Mesenchymal stem cell (in vitro differentiated cells and primary cell): ENCODE measurements at regions not wholly inside any gene's neighbourhood (a gene's known extent, or its start where the extent isn't known, plus 50 kb on each side); places are given as distances from the start of the nearest gene placed in this dataset.

Experiments
- DNase-seq: peaks from one replicate; pipeline ENCODE4 v3.0.0-alpha.2; 2013
- H2AFZ ChIP-seq: one replicate; pipeline ENCODE4 v1.6.1; 2013; ENCODE audit warnings: low read depth, mild to moderate bottlenecking, control low read depth, inconsistent platforms, low read length, moderate library complexity
- H2AK5ac ChIP-seq: 2 replicates; pipeline ENCODE4 v1.6.1; 2013; ENCODE audit warnings: low read length, moderate library complexity, mild to moderate bottlenecking, inconsistent platforms; ENCODE audit not compliant: severe bottlenecking
- H2BK120ac ChIP-seq: one replicate; pipeline ENCODE4 v1.6.1; 2013; ENCODE audit warnings: low read depth, mild to moderate bottlenecking, inconsistent platforms, low read length, moderate library complexity
- H2BK12ac ChIP-seq, 2 experiments: one replicate each; pipeline ENCODE4 v1.6.1; 2013; ENCODE audit warnings: inconsistent platforms in 2 of 2, low read length in 2 of 2, mild to moderate bottlenecking in 2 of 2, moderate library complexity in 2 of 2, control low read depth in 1 of 2
- H2BK15ac ChIP-seq: one replicate; pipeline ENCODE4 v1.6.1; 2013; ENCODE audit warnings: mild to moderate bottlenecking, low read depth, inconsistent platforms; ENCODE audit not compliant: poor library complexity, severe bottlenecking
- H2BK5ac ChIP-seq: 2 replicates; pipeline ENCODE4 v1.6.1; 2013; ENCODE audit warnings: low read depth, mild to moderate bottlenecking, low read length, control low read depth, inconsistent platforms; ENCODE audit not compliant: poor library complexity, severe bottlenecking
- H3K14ac ChIP-seq, 2 experiments: one replicate each; pipeline ENCODE4 v1.6.1; 2013; ENCODE audit warnings: inconsistent platforms in 2 of 2, low read length in 2 of 2, control low read depth in 1 of 2, mild to moderate bottlenecking in 1 of 2, moderate library complexity in 1 of 2
- H3K18ac ChIP-seq, 2 experiments: one replicate each; pipeline ENCODE4 v1.6.1; 2013; ENCODE audit warnings: inconsistent platforms in 2 of 2, low read length in 2 of 2, control low read depth in 1 of 2, low read depth in 1 of 2, mild to moderate bottlenecking in 1 of 2
- H3K23ac ChIP-seq, 2 experiments: one replicate each; pipeline ENCODE4 v1.6.1; 2013; ENCODE audit warnings: inconsistent platforms in 2 of 2, low read length in 2 of 2, mild to moderate bottlenecking in 2 of 2, moderate library complexity in 2 of 2, control low read depth in 1 of 2
- H3K27ac ChIP-seq: 2 replicates; pipeline ENCODE4 v1.5.1; 2013; ENCODE audit warnings: mild to moderate bottlenecking, moderate library complexity, low read length, control low read depth, inconsistent platforms; ENCODE audit not compliant: poor library complexity, severe bottlenecking
- H3K27me3 ChIP-seq, 2 experiments: 2 replicates each; pipeline versions ENCODE4 v1.6.1 to v1.7.0; 2013; ENCODE audit warnings: low read length in 2 of 2, mild to moderate bottlenecking in 2 of 2, moderate library complexity in 2 of 2, control low read depth in 1 of 2, inconsistent platforms in 1 of 2; ENCODE audit not compliant: control insufficient read depth in 1 of 2, insufficient read depth in 1 of 2
- H3K36me3 ChIP-seq, 2 experiments: 2 replicates each; pipeline versions ENCODE4 v1.6.1 to v1.7.0; 2013; ENCODE audit warnings: low read length in 2 of 2, control low read depth in 1 of 2, inconsistent platforms in 1 of 2, low read depth in 1 of 2, mild to moderate bottlenecking in 1 of 2; ENCODE audit not compliant: insufficient read depth in 2 of 2, control insufficient read depth in 1 of 2
- H3K4ac ChIP-seq, 2 experiments: one replicate each; pipeline ENCODE4 v1.6.1; 2013; ENCODE audit warnings: inconsistent platforms in 2 of 2, low read length in 2 of 2, mild to moderate bottlenecking in 2 of 2, moderate library complexity in 2 of 2, control low read depth in 1 of 2, low read depth in 1 of 2
- H3K4me1 ChIP-seq: 2 replicates; pipeline ENCODE4 v1.6.1; 2013; ENCODE audit warnings: low read depth, low read length, control low read depth; ENCODE audit not compliant: control insufficient read depth, insufficient read depth
- H3K4me2 ChIP-seq: 2 replicates; pipeline ENCODE4 v1.6.1; 2013; ENCODE audit warnings: low read length, mild to moderate bottlenecking, inconsistent platforms; ENCODE audit not compliant: poor library complexity, severe bottlenecking
- H3K4me3 ChIP-seq, 2 experiments: 2 replicates each; pipeline versions ENCODE4 v1.5.1 to v1.7.0; 2013; ENCODE audit warnings: low read length in 2 of 2, mild to moderate bottlenecking in 2 of 2, control low read depth in 1 of 2, low read depth in 1 of 2; ENCODE audit not compliant: insufficient read depth in 1 of 2
- H3K79me1 ChIP-seq: replicated peaks from 2 replicates; pipeline ENCODE4 v1.6.1; 2013; ENCODE audit warnings: mild to moderate bottlenecking, control low read depth, low read length, inconsistent platforms; ENCODE audit not compliant: poor library complexity, severe bottlenecking
- H3K9ac ChIP-seq: 2 replicates; pipeline ENCODE4 v1.7.0; 2013; ENCODE audit warnings: mild to moderate bottlenecking, low read length, moderate library complexity
- H3K9me3 ChIP-seq: 2 replicates; pipeline ENCODE4 v1.7.0; 2013; ENCODE audit warnings: mild to moderate bottlenecking, low read length; ENCODE audit not compliant: control insufficient read depth
- H4K8ac ChIP-seq: one replicate; pipeline ENCODE4 v1.6.1; 2013; ENCODE audit warnings: inconsistent platforms, mild to moderate bottlenecking, low read length, moderate library complexity
- H4K91ac ChIP-seq: one replicate; pipeline ENCODE4 v1.6.1; 2013; ENCODE audit warnings: mild to moderate bottlenecking, low read length, inconsistent platforms
- WGBS: methylation state at CpG from one replicate; pipeline ENCODE4 v1.1.7; 2013; ENCODE audit warnings: mixed read lengths; 5-methylcytosine and 5-hydroxymethylcytosine counted together

DNA sequence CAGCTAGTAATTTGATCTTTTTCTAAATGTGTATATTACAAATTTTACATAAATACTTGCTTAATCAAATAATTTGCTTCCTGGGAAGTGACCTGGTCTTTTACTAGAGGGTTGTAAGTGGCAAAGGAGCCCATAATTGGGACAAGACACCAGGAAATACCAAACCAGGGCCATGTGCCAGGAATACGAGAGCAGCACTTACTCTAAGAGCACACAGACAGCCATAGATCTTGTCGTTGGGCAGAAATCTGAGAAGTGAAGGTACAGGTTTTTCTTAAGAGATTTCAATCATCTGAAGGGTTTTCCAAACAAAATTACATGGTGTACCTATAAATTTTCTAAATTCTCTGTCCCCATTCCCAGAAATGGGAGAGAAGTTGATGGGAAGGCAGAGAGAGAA lies 179.3 kb downstream of the HINT1 start:
- Histone ChIP-seq H3K9me3 (no peaks in the 10 kb centered on the region), H2AFZ (no peak overlapping the region), H3K14ac (no peak overlapping the region), H3K4me1 (no peaks in the 10 kb centered on the region), H4K8ac (no peak overlapping the region), H3K36me3 (no peaks in the 10 kb centered on the region), H3K27ac (no peak overlapping the region), H2BK12ac (no peak overlapping the region), H3K4me3 (no peak overlapping the region), H2BK5ac (no peak overlapping the region), H2BK15ac (no peak overlapping the region), H2AK5ac (no peak overlapping the region), H2BK120ac (no peak overlapping the region), H3K18ac (no peak overlapping the region), H3K4ac (no peak overlapping the region), H3K23ac (no peak overlapping the region), H3K27me3 (no peaks in the 10 kb centered on the region), H3K4me2 (no peak overlapping the region), H3K9ac (no peak overlapping the region), H3K79me1 (no peaks in the 10 kb centered on the region), H4K91ac (no peak overlapping the region)
- no peak for DNase-seq
- 83% methylated on average over 1 of the region's 2 CpGs for WGBS

GRCh38 chr5:130981663-130982062 lies 183.4 kb downstream of the HINT1 start:
- H3K4ac ChIP-seq, result no peak overlapping the region
- no peak overlapping the region for H3K4me3 ChIP-seq
- H2BK120ac ChIP-seq, result no peak overlapping the region
- H3K27ac ChIP-seq, result no peak overlapping the region
- H3K27me3 ChIP-seq, result no peaks in the 10 kb centered on the region
- H2AFZ ChIP-seq, result no peak overlapping the region
- H3K18ac ChIP-seq, result no peak overlapping the region
- no peak overlapping the region for H2BK12ac ChIP-seq
- H2BK5ac ChIP-seq, result no peak overlapping the region
- H3K79me1 ChIP-seq, result no peaks in the 10 kb centered on the region
- DNase-seq, result no peak
- no peaks in the 10 kb centered on the region for H3K9me3 ChIP-seq
- no peak overlapping the region for H3K23ac ChIP-seq
- WGBS, result 96% methylated on average over 5 of the region's 5 CpGs
- no peaks in the 10 kb centered on the region for H3K36me3 ChIP-seq
- H4K91ac ChIP-seq, result no peak overlapping the region
- H3K4me1 ChIP-seq, result no peaks in the 10 kb centered on the region
- H3K4me2 ChIP-seq, result no peak overlapping the region
- H2AK5ac ChIP-seq, result no peak overlapping the region
- no peak overlapping the region for H4K8ac ChIP-seq
- no peak overlapping the region for H2BK15ac ChIP-seq
- no peak overlapping the region for H3K14ac ChIP-seq
- no peak overlapping the region for H3K9ac ChIP-seq

GRCh38 chr5:130978475-130978874 lies 186.6 kb downstream of the HINT1 start:
- Histone ChIP-seq H3K9me3 (no peaks in the 10 kb centered on the region), H2BK5ac (no peak overlapping the region), H2BK120ac (no peak overlapping the region), H3K4me3 (no peak overlapping the region), H3K23ac (no peak overlapping the region), H3K79me1 (no peaks in the 10 kb centered on the region), H2BK12ac (no peak overlapping the region), H3K9ac (no peak overlapping the region), H3K27me3 (no peaks in the 10 kb centered on the region), H3K4ac (no peak overlapping the region), H4K91ac (no peak overlapping the region), H3K4me2 (no peak overlapping the region), H3K36me3 (no peaks in the 10 kb centered on the region), H2BK15ac (no peak overlapping the region), H4K8ac (no peak overlapping the region), H2AK5ac (no peak overlapping the region), H3K14ac (no peak overlapping the region), H2AFZ (no peak overlapping the region), H3K18ac (no peak overlapping the region), H3K27ac (no peak overlapping the region), H3K4me1 (no peaks in the 10 kb centered on the region)
- 85% methylated on average over 3 of the region's 4 CpGs for WGBS
- peak; percentile 30 for DNase-seq

GRCh38 chr5:130976493-130976892 lies 188.6 kb downstream of the HINT1 start:
- Histone ChIP-seq H2BK12ac (no peak overlapping the region), H4K91ac (no peak overlapping the region), H3K36me3 (no peaks in the 10 kb centered on the region), H3K4ac (no peak overlapping the region), H3K4me2 (no peak overlapping the region), H3K9ac (no peak overlapping the region), H2BK120ac (no peak overlapping the region), H3K4me3 (no peak overlapping the region), H3K79me1 (no peaks in the 10 kb centered on the region), H3K4me1 (no peaks in the 10 kb centered on the region), H2AK5ac (no peak overlapping the region), H3K9me3 (no peaks in the 10 kb centered on the region), H3K27me3 (no peaks in the 10 kb centered on the region), H2AFZ (no peak overlapping the region), H3K27ac (no peak overlapping the region), H3K14ac (no peak overlapping the region), H2BK15ac (no peak overlapping the region), H2BK5ac (no peak overlapping the region), H3K18ac (no peak overlapping the region), H4K8ac (no peak overlapping the region), H3K23ac (no peak overlapping the region)
- no peak for DNase-seq
